PC-9 (cell line): ENCODE measurements at regions not wholly inside any gene's neighbourhood (a gene's known extent, or its start where the extent isn't known, plus 50 kb on each side); places are given as distances from the start of the nearest gene placed in this dataset.

Source experiments
- BruUV-seq: library from RNA; stranded (reverse); fragments of 400-500 nt; replicated peaks from 2 replicates; lab custom pipeline; 2021; lab: Mats Ljungman, UMichigan
- CTCF ChIA-PET: fragments of 300-600 bp; sonication (Branson Sonifier 250); formaldehyde crosslinking; loops from one replicate; lab custom pipeline; 2022; ENCODE audit warnings: antibody characterized with exemption; lab: Charles Lee
- POLR2A ChIA-PET: fragments of 300-600 bp; sonication (Branson Sonifier 250); formaldehyde crosslinking; loops from one replicate; lab custom pipeline; 2022; ENCODE audit warnings: antibody characterized with exemption; ENCODE audit not compliant: unreplicated experiment; lab: Charles Lee
- DNase-seq, 2 experiments: peaks; one replicate each; pipeline versions ENCODE4 v3.0.0 to v3.0.0-alpha.2; 2015 to 2022; ENCODE audit warnings: mixed read lengths in 1 of 2
- H2AFZ ChIP-seq: fragments of 200-600 bp; sonication (generic); 2 replicates; pipeline ENCODE4 v1.8.1; 2017; ENCODE audit warnings: antibody characterized with exemption
- H3F3A ChIP-seq: fragments of 200-600 bp; sonication (generic); 2 replicates; pipeline ENCODE4 v1.8.1; 2017; ENCODE audit warnings: antibody characterized with exemption, mild to moderate bottlenecking, low read depth; ENCODE audit not compliant: insufficient read depth
- H3K27ac ChIP-seq: fragments of 200-600 bp; sonication (generic); 2 replicates; pipeline ENCODE4 v1.6.1; 2016; ENCODE audit warnings: mixed run types
- H3K27me3 ChIP-seq: fragments of 200-600 bp; sonication (generic); 2 replicates; pipeline ENCODE4 v1.6.1; 2016; ENCODE audit warnings: low read depth, mixed run types; ENCODE audit not compliant: insufficient read depth
- H3K36me3 ChIP-seq: fragments of 200-600 bp; sonication (generic); 2 replicates; pipeline ENCODE4 v1.6.1; 2016; ENCODE audit warnings: low read depth, mixed run types
- H3K4me1 ChIP-seq: fragments of 200-600 bp; sonication (generic); replicated peaks from 2 replicates; pipeline ENCODE4 v1.6.1; 2016; ENCODE audit warnings: mixed run types; ENCODE audit not compliant: insufficient read depth
- H3K4me2 ChIP-seq: fragments of 200-600 bp; sonication (generic); 2 replicates; pipeline ENCODE4 v1.6.1; 2017; ENCODE audit warnings: mixed run types
- H3K4me3 ChIP-seq: fragments of 200-600 bp; sonication (generic); 2 replicates; pipeline ENCODE4 v1.6.1; 2016; ENCODE audit warnings: mixed run types
- H3K79me2 ChIP-seq: fragments of 200-600 bp; sonication (generic); 2 replicates; pipeline ENCODE4 v1.6.1; 2017; ENCODE audit warnings: low read depth, mixed run types
- H3K9me2 ChIP-seq: fragments of 200-600 bp; sonication (generic); 2 replicates; pipeline ENCODE4 v1.8.1; 2017; ENCODE audit warnings: mild to moderate bottlenecking; ENCODE audit not compliant: insufficient read depth
- H3K9me3 ChIP-seq: fragments of 200-600 bp; sonication (generic); 2 replicates; pipeline ENCODE4 v1.8.1; 2016; ENCODE audit warnings: low read depth; ENCODE audit not compliant: insufficient read depth
- H4K20me1 ChIP-seq: fragments of 200-600 bp; sonication (generic); 2 replicates; pipeline ENCODE4 v1.8.1; 2017; ENCODE audit not compliant: insufficient read depth
- EZH2 ChIP-seq: fragments of 200-600 bp; sonication (generic); IDR thresholded peaks from 2 replicates; pipeline ENCODE4 v1.8.0; 2017; ENCODE audit warnings: antibody characterized with exemption, low read depth
- intact Hi-C: fragments of 100-400 bp; cut with micrococcal nuclease; formaldehyde crosslinking; loops from one replicate; pipeline ENCODE4 v1.10.0; 2022; ENCODE audit not compliant: unreplicated experiment
- TF ChIP-seq, protein P1 (sequence below): fragments of 200-600 bp; sonication (generic); conservative IDR thresholded peaks from 2 replicates; pipeline ENCODE4 v1.6.1; 2017; ENCODE audit warnings: mixed run types, antibody characterized with exemption, mild to moderate bottlenecking, moderate library complexity

DNA sequence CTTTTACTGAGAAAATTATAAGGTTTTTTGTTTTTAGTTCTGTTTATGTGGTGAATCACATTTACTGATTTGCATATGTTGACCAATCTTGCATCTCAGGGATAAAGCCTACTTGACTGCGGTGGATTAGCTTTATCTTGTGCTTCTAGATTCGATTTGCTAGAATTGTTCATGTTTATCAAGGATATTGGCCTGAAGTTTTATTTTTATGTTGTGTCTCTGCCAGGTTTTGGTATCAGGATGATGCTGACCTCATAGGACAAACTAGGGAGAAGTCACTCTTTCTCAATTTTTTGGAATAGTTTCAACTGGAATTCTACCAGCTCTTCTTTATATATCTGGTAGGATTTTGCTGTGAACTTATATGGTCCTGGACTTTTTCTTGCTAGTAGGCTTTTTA, 504.8 kb downstream of the ETS1 start:
- no peaks in the 10 kb centered on the region for H3K9me3 ChIP-seq
- no peak overlapping the region for H3K4me3 ChIP-seq
- no TSS peak for BruUV-seq
- H2AFZ ChIP-seq: no peak overlapping the region
- H3K27me3 ChIP-seq: 0 out of 2 replicates have a peak, but pooled peaks cover 3% of the 10 kb centered on the region
- CTCF ChIA-PET: no interaction called here
- no peak for DNase-seq
- H3F3A ChIP-seq: no peaks in the 10 kb centered on the region
- no peaks in the 10 kb centered on the region for H3K36me3 ChIP-seq
- H4K20me1 ChIP-seq: no peaks in the 10 kb centered on the region
- intact Hi-C loops: no loop called here
- no peaks in the 10 kb centered on the region for H3K79me2 ChIP-seq
- no peak overlapping the region for H3K4me2 ChIP-seq
- POLR2A ChIA-PET: no interaction called here
- H3K9me2 ChIP-seq: no peaks in the 10 kb centered on the region
- no peak overlapping the region for H3K27ac ChIP-seq
- H3K4me1 ChIP-seq: no peaks in the 10 kb centered on the region
- TF ChIP-seq EZH2: no peak
- TF ChIP-seq, protein P1, sequence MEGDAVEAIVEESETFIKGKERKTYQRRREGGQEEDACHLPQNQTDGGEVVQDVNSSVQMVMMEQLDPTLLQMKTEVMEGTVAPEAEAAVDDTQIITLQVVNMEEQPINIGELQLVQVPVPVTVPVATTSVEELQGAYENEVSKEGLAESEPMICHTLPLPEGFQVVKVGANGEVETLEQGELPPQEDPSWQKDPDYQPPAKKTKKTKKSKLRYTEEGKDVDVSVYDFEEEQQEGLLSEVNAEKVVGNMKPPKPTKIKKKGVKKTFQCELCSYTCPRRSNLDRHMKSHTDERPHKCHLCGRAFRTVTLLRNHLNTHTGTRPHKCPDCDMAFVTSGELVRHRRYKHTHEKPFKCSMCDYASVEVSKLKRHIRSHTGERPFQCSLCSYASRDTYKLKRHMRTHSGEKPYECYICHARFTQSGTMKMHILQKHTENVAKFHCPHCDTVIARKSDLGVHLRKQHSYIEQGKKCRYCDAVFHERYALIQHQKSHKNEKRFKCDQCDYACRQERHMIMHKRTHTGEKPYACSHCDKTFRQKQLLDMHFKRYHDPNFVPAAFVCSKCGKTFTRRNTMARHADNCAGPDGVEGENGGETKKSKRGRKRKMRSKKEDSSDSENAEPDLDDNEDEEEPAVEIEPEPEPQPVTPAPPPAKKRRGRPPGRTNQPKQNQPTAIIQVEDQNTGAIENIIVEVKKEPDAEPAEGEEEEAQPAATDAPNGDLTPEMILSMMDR: no peak

GRCh38 chr11:128069665-128070064, 517.7 kb downstream of the ETS1 start:
- Histone ChIP-seq H3K36me3 (no peaks in the 10 kb centered on the region), H3K4me3 (no peak overlapping the region), H3K79me2 (no peaks in the 10 kb centered on the region), H3K4me2 (no peak overlapping the region), H3K4me1 (no peaks in the 10 kb centered on the region), H3K9me3 (no peaks in the 10 kb centered on the region), H4K20me1 (no peaks in the 10 kb centered on the region), H3K27ac (no peak overlapping the region), H2AFZ (no peak overlapping the region), H3F3A (no peaks in the 10 kb centered on the region), H3K9me2 (no peaks in the 10 kb centered on the region), H3K27me3 (no peaks in the 10 kb centered on the region)
- DNase-seq: no peak
- no peak for TF ChIP-seq EZH2
- TF ChIP-seq, protein P1: no peak
- ChIA-PET CTCF (no interaction called here), POLR2A (no interaction called here)
- intact Hi-C loops: no loop called here
- no TSS peak for BruUV-seq

- no peaks in the 10 kb centered on the region for H3K9me2 ChIP-seq
- H3K9me3 ChIP-seq: no peaks in the 10 kb centered on the region
- H2AFZ ChIP-seq: no peak overlapping the region
- no peak overlapping the region for H3K4me2 ChIP-seq
- H3K79me2 ChIP-seq: no peaks in the 10 kb centered on the region
- BruUV-seq: no TSS peak
- no peaks in the 10 kb centered on the region for H4K20me1 ChIP-seq
- no peak overlapping the region for H3K27ac ChIP-seq
- no peak overlapping the region for H3K4me3 ChIP-seq
- intact Hi-C loops: no loop called here
- H3F3A ChIP-seq: no peaks in the 10 kb centered on the region
- no peaks in the 10 kb centered on the region for H3K36me3 ChIP-seq
- no peak for TF ChIP-seq EZH2
- TF ChIP-seq, protein P1: no peak
- no peaks in the 10 kb centered on the region for H3K27me3 ChIP-seq
- CTCF ChIA-PET: no interaction called here
- H3K4me1 ChIP-seq: no peaks in the 10 kb centered on the region
- POLR2A ChIA-PET: no interaction called here
- no peak for DNase-seq
Measured at GRCh38 chr11:128067780-128068179, 519.6 kb downstream of the ETS1 start.
